ENCODE measurements at regions not wholly inside any gene's neighbourhood (a gene's known extent, or its start where the extent isn't known, plus 50 kb on each side); places are given as distances from the start of the nearest gene placed in this dataset.

DNA sequence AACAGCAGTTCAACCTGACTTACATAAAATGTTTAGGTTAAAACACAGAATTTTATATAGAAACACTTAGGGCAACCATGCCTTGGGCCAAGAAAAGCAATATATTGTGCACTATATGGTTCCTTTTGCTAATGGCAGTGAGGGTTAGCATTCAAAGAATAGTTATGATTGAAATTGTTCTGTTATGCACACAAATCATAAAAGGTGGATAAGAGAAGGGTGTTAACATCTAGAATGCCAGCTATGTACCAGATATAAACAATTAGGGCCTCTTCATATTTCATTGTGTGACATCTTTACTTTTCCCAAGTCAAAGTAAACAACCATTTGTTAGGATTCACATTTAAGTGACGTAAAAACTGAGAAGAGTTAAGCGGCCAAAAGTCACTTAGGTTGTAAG, 308.0 kb upstream of the B3GALT2 start:
- no peak for DNase-seq (ENCODE audit: low spot score)

DNA sequence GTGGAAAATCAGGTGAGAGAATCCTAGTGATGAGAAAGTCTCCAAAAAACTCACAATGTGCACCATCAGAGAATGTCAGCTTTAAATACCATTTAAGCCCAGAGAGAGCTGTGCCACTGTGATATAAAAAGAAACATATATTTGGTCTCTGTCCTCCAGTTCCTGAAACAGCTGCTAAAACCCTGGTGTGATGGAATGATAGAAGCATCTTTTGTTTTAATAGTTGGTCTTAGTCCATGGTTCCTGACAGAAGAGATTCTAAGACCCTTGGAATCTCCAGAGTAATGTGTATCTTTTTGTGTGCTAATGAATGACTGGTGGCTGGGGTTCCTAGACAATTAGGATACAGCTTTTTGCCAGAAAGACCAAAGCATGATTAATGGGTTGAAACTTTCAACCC, 302.8 kb upstream of the B3GALT2 start:
- DNase-seq (ENCODE audit: low spot score): no peak

GRCh38 chr1:193487722-193488121, 301.3 kb upstream of the B3GALT2 start:
- DNase-seq (ENCODE audit: low spot score): no peak

DNA sequence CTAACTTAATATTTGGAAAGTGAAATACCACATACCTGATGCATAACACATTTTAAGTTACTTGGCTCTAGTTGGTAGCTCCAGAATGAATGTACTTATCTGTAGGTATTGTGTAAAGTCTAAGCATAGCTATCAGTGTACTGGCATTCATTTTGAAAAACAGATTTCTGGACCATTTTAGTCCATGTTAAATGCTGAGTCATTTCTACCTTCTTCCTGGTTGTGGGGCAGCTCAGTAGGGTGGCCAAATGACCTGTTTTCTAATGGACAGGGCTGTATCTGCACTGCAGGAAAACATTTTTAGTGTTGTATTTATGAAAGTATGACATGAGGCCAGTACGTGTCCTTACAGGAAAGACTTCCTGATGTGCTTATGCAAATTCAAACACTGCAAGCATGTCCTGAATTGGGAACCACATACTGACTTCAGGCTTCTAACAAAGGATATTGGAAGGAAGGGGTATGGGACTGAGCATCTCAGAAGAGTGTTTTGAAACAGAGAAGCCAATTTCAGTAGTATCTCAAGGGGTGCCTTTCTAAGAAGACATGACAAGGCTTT, 300.3 kb upstream of the B3GALT2 start:
- DNase-seq (ENCODE audit: low spot score): no peak

- no peak for DNase-seq (ENCODE audit: low spot score)
These were observed 294.3 kb upstream of the B3GALT2 start for GRCh38 chr1:193480755-193481154.

DNA sequence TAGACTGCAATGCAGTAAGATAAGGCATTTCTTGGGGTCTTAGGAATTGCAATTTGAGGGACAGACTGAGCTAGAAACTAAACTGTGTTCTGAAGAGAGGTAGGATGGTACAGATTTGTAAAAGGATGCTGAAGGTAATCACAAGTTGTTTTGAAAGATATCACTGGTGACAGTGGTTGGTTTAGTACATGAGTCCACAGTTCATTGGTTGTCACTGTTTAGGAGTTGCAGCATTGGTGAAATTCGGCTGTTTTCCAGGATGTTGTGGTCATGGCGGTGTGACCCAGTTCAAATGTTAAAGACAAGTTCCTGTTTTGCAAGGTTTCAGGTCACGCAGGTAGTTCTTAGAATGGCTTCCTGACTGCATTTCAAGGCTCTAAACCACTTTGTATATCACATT, 292.8 kb upstream of the B3GALT2 start:
- no peak for DNase-seq (ENCODE audit: low spot score)

DNA sequence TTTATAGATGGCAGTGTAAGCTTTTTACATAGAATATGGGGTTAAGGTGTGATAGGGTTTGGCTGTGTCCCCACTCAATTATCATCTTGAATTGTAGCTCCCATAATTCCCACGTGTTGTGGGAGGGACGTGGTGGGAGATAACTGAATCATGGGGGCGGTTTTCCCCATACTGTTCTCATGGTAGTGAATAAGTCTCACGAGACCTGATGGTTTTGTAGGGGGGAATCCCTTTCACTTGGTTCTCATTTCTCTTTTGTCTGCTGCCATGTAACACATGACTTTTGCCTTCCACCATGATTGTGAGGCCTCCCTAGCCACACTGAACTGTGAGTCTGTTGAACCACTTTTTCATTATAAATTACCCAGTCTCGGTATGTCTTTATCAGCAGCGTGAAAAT, 290.3 kb upstream of the B3GALT2 start:
- DNase-seq (ENCODE audit: low spot score): no peak

DNA sequence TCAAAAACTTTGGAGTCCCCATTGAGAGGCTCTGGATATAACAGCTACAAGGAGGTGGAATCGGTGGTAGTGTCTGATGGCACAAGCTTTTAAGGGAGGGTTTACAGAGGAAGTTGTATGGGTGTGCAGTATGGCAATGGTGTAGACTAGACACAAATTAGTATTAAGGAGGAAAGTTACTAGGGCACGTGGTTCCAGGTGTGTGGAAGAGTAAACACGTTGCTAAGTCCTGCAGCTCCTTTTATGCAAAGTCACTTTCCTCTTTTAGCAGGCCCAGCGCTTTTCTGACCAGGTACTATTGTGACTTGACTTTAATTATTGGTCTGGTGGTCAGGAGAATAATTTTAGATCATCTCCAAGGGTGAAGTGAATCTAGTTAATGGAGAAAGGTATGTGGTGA, 287.5 kb upstream of the B3GALT2 start:
- no peak for DNase-seq (ENCODE audit: low spot score)

DNA sequence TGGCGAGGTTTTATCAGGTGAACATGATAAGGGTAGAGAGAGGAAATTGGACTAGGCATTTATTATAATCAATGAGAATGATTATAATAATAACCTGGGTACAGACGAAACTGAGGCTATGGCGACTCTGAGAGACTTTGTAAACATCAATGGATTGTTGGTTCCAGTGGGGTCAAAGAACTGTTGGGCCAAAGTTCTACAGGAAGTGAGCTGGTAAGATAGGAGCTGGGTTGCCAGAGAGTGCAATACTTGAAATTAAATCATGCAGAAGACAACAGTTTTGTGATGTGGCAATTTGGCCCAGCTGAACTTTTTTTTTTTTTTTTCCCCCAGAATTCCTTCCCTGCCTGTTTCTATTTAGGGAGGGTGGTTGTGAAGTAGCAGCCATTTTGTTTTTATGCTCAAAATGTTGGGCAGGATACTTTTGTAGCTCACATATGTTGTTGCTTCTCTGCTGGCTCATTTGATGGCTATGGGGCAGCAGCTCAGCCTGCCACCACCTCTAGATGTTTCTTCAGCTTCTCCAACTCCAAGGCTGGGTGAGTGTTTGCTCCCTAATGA, 286.5 kb upstream of the B3GALT2 start:
- DNase-seq (ENCODE audit: low spot score): no peak

- no peak for DNase-seq (ENCODE audit: low spot score)
These were observed 286.0 kb upstream of the B3GALT2 start for GRCh38 chr1:193472430-193472829.

GRCh38 chr1:193471981-193472380, 285.6 kb upstream of the B3GALT2 start:
- DNase-seq (ENCODE audit: low spot score): no peak

- DNase-seq (ENCODE audit: low spot score): no peak
These were observed 277.0 kb upstream of the B3GALT2 start for GRCh38 chr1:193463326-193463932.

DNA sequence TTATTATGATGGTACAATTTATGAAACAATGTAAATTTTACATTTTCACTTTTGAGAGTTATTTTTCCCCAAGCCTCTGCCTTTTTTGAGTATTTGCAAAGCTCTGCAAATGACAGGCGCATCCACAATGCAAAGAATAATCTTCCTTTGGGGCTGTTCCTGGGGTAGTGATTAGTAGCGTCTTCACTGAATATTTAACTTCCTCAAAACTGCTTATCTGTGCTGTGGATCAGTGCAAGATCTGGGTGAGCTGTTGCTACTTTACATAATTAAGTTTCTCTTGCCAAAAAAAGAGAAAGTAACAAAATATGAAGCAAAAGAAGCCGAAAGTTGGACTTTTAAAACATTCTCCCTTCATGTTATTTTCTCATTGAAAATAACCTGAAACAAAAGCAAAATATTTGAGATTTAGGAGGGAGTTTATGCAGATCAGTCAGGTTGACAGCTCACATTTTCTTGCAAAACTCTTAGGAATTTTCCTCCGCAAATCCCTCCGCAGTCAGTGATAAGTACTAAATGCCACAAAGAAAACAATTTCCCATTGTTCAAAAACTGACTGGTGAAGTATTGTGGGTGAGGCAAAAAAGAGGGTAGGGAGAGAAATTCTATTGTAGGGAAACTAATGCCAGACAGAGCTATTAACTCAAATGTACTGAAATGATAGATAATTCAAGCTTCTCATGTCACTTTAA, 276.4 kb upstream of the B3GALT2 start:
- no peak for DNase-seq (ENCODE audit: low spot score)

DNA sequence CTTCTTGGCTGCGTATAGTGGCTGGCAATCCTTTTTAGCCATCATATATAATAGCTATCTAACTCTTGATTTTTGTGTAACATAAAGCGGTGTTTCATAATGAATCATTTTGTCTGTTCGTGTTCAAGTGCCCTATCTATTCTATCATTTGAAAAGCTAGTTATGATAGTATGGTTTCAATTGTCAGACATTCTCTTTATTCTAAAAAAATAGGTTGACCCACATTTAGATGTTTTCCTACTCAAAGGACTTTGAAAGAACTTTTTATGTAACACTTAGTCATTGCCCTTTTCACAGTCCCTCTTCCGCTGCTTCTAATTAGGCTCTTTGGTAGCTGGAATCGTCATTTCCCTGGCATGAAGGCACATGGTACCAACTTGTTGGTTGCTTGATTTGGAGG, 272.2 kb upstream of the B3GALT2 start:
- DNase-seq (ENCODE audit: low spot score): no peak

DNA sequence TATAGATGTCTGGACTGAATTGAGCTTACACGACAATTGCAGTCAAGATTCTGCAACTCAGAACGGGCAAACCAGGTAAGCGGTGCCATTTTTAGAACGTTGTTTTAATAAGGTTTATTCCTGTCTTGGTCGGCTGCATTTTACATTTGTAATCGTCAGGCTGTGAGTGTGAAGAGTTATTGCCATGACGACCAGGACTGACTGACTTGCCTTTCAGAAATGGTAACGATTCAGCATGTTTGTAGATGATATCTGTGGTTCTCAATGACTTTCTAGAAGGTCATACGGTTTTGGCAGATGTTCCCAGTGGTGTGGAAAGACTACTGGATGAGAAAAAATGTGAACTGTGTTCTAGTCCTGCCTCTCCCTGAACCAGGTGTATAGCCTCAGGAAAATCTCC, 271.3 kb upstream of the B3GALT2 start:
- no peak for DNase-seq (ENCODE audit: low spot score)

- DNase-seq (ENCODE audit: low spot score): no peak
These were observed 270.4 kb upstream of the B3GALT2 start for GRCh38 chr1:193456811-193457280.

DNA sequence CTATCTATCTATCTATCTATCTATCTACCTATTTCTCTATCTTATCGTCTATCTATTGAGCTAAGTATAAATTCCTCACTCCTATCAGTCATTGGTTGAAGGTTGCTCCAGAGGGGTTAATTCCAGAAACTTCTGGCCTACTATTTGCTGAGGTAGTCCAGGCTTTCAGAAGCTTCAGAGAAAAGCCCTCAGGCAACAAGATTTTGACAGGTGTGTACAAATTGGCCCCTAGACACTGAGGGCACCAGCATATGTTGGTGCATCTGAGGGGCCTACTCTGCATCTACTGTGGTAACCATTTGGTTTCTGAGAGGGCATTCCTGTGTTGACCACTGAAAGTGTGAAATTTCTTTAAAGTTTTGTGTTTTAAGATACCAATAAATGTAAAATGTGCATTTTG, 265.2 kb upstream of the B3GALT2 start:
- no peak for DNase-seq (ENCODE audit: low spot score)

DNA sequence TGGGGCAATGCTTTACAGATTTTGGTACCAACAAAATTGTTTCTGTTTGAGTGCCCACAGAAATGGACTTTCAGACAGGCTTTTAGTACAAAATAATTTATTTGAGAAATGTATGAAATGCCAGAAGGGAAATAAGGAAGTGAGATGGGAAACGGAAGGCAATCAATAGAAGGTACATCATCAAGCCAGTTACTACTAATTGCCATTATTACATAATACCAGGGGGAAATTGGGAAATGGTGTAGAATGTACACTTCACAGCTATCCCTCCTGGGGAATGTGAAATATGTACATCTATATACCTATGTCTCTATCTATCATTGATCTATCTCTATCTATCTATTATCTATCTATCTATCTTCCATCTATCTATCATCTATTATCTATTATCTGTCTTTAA, 264.6 kb upstream of the B3GALT2 start:
- no peak for DNase-seq (ENCODE audit: low spot score)

- DNase-seq (ENCODE audit: low spot score): no peak
These were observed 262.5 kb upstream of the B3GALT2 start for GRCh38 chr1:193448682-193449461.

DNA sequence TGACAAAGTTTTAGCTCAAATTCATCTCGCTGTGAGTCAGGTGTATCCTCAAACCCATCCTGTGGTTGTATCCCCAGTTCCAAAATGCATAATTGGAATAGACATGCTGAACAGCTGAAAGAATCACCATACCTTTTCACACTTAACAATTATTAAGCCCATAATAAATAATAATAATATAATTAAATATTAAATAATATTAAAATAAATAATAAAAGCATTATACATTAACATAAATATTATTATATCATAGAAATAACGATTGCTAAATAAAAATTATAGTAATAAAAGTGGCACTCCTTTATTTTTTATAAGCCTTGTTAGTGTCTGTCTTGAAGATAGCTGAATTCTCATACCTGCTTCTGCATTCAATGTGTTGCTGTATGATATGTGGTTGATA, 257.5 kb upstream of the B3GALT2 start:
- no peak for DNase-seq (ENCODE audit: low spot score)

DNA sequence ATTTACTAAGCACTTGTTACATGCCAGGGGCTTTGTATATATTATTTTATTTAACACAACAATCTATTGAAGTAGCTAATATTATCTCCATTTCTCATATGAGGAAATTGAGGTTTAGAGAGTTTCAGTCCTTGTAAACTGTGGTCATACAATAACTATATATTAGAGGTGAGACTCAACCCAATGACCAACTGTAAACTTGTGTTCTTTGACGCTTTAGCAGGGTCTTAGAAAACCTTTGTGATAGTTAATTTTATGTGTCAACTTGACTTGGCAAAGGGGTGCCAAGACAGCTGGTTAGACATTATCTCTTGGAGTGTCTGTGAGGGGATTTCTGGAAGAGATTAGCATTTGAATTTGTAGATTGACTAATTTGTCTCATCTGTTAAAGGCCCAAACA, 252.4 kb upstream of the B3GALT2 start:
- no peak for DNase-seq (ENCODE audit: low spot score)

DNA sequence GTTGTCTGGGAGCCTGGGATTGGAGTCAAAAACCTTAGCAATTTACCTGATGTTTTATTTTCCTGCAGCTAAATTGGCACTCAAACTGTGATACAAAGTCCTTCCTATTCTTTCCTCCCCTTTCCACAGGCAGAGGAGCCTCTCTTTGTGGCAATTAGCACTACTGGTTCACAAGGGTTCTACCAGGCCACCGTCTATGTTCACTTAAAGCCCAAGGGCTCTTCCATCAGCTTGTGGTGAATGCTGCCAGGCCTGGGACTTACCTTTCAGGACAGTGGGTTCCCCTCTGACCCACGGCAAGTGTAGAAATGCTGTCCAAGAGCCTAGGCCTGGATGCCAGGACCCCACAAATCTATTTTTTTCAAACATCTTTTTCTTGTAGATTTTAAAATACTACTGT, 251.9 kb upstream of the B3GALT2 start:
- DNase-seq (ENCODE audit: low spot score): no peak

GRCh38 chr1:193437785-193438184, 251.4 kb upstream of the B3GALT2 start:
- no peak for DNase-seq (ENCODE audit: low spot score)

All from cerebellar cortex (tissue), 1 donor.